Suprapubic skin (tissue), 4 donors: ENCODE measurements at regions not wholly inside any gene's neighbourhood (a gene's known extent, or its start where the extent isn't known, plus 50 kb on each side); places are given as distances from the start of the nearest gene placed in this dataset.

Source experiments
- DNase-seq, 2 donors: peaks; one replicate each; pipeline ENCODE4 v3.0.0-alpha.2; 2019; ENCODE audit warnings: low spot score in 2 of 2
- H3K27ac ChIP-seq: fragments of 200-600 bp; sonication (generic); one replicate; pipeline ENCODE4 v1.5.1; 2019
- H3K27me3 ChIP-seq: fragments of 200-600 bp; sonication (generic); one replicate; pipeline ENCODE4 v1.5.1; 2019
- H3K36me3 ChIP-seq: fragments of 200-600 bp; sonication (generic); one replicate; pipeline ENCODE4 v1.5.1; 2019
- H3K4me1 ChIP-seq: fragments of 200-600 bp; sonication (generic); one replicate; pipeline ENCODE4 v1.5.1; 2019
- H3K4me3 ChIP-seq: fragments of 200-600 bp; sonication (generic); one replicate; pipeline ENCODE4 v1.5.1; 2019; ENCODE audit warnings: mild to moderate bottlenecking
- H3K9me3 ChIP-seq: fragments of 200-600 bp; sonication (generic); one replicate; pipeline ENCODE4 v1.5.1; 2019
- EP300 ChIP-seq: sonication (generic); formaldehyde crosslinking; IDR thresholded peaks from one replicate; pipeline ENCODE4 v1.6.1; 2017; ENCODE audit warnings: antibody characterized with exemption
- POLR2A ChIP-seq, 2 donors: fragments of 450-650 bp; IDR thresholded peaks; one replicate each; pipeline ENCODE4 v1.6.1; 2017; ENCODE audit warnings: antibody characterized with exemption in 2 of 2, mild to moderate bottlenecking in 2 of 2, moderate library complexity in 2 of 2
- POLR2AphosphoS5 ChIP-seq, 3 donors: sonication (generic); formaldehyde crosslinking; IDR thresholded peaks; one replicate each; pipeline ENCODE4 v1.6.1; 2017; ENCODE audit warnings: antibody characterized with exemption in 3 of 3
- WGBS: methylation state at CpG from one replicate; pipeline ENCODE4 v1.1.5; 2018; 5-methylcytosine and 5-hydroxymethylcytosine counted together
- TF ChIP-seq, protein P1 (sequence below), 2 donors: fragments of 200-600 bp in 1 of 2; fragments of 450-650 bp in 1 of 2; sonication (generic) in 1 of 2; IDR thresholded peaks; one replicate each; pipeline ENCODE4 v1.5.1; 2016 to 2019; ENCODE audit warnings: antibody characterized with exemption in 2 of 2, mild to moderate bottlenecking in 1 of 2, moderate library complexity in 1 of 2

DNA sequence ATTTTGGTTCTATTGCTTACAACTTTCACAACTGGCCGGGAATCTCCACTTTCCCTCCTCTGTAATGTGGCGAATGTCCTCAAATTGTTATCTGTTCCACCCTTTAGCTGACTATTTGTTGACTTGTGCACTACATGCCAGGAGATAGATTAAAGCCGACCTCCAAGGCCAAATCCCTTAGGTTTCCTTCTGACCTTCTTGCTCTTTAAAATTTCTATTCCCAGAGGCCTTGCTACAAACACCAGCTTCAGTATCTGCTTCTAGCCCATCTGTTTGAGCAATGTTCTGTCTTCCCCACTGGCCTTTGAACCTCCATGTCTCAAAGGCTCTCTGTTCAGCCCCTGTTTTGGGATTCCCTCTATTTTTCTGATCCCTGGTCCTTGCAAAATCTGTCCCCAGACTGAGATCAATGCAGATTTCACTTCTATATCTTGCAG is 426.2 kb downstream of the LRATD1 start:
- TF ChIP-seq POLR2A (IDR thresholded peaks at IDR 0.05) (no peak), POLR2AphosphoS5 (IDR thresholded peaks at IDR 0.05) (no peak), EP300 (no peak)
- TF ChIP-seq, protein P1, sequence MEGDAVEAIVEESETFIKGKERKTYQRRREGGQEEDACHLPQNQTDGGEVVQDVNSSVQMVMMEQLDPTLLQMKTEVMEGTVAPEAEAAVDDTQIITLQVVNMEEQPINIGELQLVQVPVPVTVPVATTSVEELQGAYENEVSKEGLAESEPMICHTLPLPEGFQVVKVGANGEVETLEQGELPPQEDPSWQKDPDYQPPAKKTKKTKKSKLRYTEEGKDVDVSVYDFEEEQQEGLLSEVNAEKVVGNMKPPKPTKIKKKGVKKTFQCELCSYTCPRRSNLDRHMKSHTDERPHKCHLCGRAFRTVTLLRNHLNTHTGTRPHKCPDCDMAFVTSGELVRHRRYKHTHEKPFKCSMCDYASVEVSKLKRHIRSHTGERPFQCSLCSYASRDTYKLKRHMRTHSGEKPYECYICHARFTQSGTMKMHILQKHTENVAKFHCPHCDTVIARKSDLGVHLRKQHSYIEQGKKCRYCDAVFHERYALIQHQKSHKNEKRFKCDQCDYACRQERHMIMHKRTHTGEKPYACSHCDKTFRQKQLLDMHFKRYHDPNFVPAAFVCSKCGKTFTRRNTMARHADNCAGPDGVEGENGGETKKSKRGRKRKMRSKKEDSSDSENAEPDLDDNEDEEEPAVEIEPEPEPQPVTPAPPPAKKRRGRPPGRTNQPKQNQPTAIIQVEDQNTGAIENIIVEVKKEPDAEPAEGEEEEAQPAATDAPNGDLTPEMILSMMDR (IDR thresholded peaks at IDR 0.05), result no peak
- Histone ChIP-seq H3K27me3 (no peaks in the 10 kb centered on the region), H3K4me3 (no peak overlapping the region), H3K36me3 (no peaks in the 10 kb centered on the region), H3K4me1 (no peaks in the 10 kb centered on the region), H3K27ac (no peak overlapping the region), H3K9me3 (no peaks in the 10 kb centered on the region)
- DNase-seq, result no peak
- WGBS, result 73% methylated on average over 3 of the region's 3 CpGs

DNA sequence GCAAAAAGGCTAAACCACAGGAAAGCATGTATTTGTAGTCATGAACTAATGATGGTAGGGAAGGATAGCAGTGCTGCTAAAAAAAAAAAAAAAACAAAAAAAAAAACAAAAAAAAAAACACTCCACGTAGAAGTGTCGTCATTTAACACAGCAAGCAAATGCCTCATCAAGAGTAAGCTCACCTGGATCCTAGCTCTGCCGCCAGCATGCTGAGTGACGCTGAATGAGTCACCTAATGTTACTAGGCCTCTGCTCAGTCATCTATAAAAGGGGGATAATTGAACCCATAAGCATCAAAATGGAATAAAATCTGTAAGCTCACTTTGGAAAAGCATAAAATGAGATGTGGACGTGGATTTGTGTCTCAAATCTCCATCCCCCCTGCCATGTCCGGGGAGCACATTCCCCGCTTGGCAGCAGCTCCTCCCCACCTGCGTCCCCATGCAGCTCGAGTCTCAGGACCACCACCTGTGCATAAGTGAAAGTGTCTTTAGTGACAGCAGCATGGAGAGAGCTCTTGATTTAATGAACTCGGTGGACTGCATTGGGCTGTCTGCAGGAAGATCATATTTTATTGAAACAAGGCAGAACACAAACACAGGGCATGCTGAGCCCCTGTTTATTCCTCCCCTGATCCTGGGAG is 427.5 kb downstream of the LRATD1 start:
- DNase-seq, result no peak
- no peaks in the 10 kb centered on the region for H3K36me3 ChIP-seq
- no peaks in the 10 kb centered on the region for H3K4me1 ChIP-seq
- H3K9me3 ChIP-seq, result no peaks in the 10 kb centered on the region
- 85% methylated on average over 10 of the region's 10 CpGs for WGBS
- no peaks in the 10 kb centered on the region for H3K27me3 ChIP-seq
- H3K27ac ChIP-seq, result no peak overlapping the region
- TF ChIP-seq POLR2A (IDR thresholded peaks at IDR 0.05), result no peak
- H3K4me3 ChIP-seq, result no peak overlapping the region

DNA sequence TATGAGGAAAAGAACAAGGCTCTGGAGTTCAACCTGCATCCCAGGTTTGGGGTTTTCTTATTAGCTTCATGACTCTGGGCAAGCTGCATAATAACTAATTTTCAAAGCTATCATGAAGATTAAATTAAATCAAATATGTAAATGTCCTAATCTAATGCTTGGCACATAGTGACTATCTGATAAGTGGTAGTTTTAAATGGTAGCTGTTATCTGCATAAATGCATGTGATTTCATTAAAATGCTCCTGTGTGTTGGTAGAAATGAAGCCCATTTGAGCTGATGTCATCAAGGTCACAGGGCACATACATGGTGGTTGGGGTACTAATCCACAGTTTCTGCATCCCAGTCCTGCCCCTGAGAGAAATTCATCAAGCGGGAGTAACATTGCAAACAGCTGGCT is 428.8 kb downstream of the LRATD1 start:
- TF ChIP-seq POLR2A (IDR thresholded peaks at IDR 0.05) (no peak), POLR2AphosphoS5 (IDR thresholded peaks at IDR 0.05) (no peak), EP300 (no peak)
- TF ChIP-seq, protein P1 (IDR thresholded peaks at IDR 0.05), result no peak
- no peak for DNase-seq
- peaks cover 5% of the 10 kb centered on the region for H3K9me3 ChIP-seq
- H3K27ac ChIP-seq, result no peak overlapping the region
- no peaks in the 10 kb centered on the region for H3K27me3 ChIP-seq
- no peaks in the 10 kb centered on the region for H3K4me1 ChIP-seq
- 100% methylated on average over 1 of the region's 1 CpG for WGBS
- H3K4me3 ChIP-seq, result no peak overlapping the region
- H3K36me3 ChIP-seq, result no peaks in the 10 kb centered on the region

DNA sequence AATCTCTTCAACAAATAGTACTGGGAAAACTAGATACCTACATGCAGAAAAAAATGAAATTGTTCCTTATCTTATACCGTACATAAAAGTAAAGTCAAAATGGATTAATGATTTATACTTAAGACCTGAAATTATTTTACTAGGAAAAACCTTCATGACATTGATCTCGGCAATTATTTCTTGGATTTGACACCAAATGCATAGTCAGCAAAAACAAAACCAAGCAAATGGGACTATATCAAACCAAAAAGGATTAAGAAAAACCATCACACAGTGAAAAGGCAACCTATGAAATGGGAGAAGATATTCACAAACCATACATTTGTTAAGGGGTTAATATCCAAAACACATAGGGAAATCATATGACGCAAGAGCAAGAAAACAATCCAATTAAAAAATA is 433.6 kb downstream of the LRATD1 start:
- Histone ChIP-seq H3K9me3 (peaks cover 5% of the 10 kb centered on the region), H3K4me3 (no peak overlapping the region), H3K4me1 (no peaks in the 10 kb centered on the region), H3K27ac (no peak overlapping the region), H3K27me3 (no peaks in the 10 kb centered on the region), H3K36me3 (no peaks in the 10 kb centered on the region)
- DNase-seq, result no peak
- 88% methylated on average over 3 of the region's 3 CpGs for whole genome bisulfite sequencing
- TF ChIP-seq EP300, result no peak
- TF ChIP-seq, protein P1 (IDR thresholded peaks at IDR 0.05), result no peak
- TF ChIP-seq POLR2AphosphoS5 (IDR thresholded peaks at IDR 0.05), result no peak
- TF ChIP-seq POLR2A (IDR thresholded peaks at IDR 0.05), result no peak

DNA sequence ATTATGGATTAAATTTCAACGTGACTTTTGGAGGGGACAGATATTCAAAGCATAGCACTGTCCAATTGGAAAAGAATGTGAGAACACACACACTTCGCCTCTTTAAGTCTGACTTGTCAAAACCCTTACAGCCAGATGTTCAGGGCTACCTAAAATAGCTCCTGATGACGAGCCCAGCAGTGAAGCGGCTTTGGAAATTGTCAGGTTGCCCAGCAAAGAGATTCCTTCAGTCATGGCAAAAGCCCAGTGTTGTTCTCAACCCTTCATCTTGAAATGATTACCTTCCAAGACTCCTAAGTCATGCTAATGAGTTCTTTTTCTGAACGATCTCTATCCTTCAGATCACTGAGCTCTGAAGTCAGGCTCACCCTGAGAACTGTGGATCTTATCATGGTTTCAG is 436.6 kb downstream of the LRATD1 start:
- Histone ChIP-seq H3K4me3 (no peak overlapping the region), H3K27ac (no peak overlapping the region), H3K36me3 (no peaks in the 10 kb centered on the region), H3K9me3 (peaks cover 5% of the 10 kb centered on the region), H3K4me1 (no peaks in the 10 kb centered on the region), H3K27me3 (no peaks in the 10 kb centered on the region)
- WGBS, result 31% methylated on average over 5 of the region's 5 CpGs
- DNase-seq, result no peak
- TF ChIP-seq POLR2AphosphoS5 (IDR thresholded peaks at IDR 0.05) (no peak), EP300 (no peak), POLR2A (IDR thresholded peaks at IDR 0.05) (no peak)
- TF ChIP-seq, protein P1 (IDR thresholded peaks at IDR 0.05), result no peak

DNA sequence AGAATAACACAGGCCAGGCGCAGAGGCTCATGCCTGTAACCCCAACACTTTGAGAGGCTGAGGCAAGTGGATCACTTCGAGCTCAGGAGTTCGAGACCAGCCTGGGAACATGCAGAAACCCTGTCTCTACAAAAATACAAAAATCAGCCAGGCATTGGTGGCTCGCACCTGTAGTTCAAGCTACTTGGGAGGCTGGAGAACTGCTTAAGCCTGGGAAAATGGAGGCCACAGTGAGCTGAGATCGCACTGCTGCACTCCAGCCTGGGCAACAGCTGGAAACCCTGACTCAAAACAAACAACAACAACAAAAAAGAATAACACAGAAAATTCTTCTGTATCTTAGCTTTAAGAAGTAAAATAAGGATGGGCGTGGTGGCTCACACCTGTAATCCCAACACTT is 440.3 kb downstream of the LRATD1 start:
- H3K4me1 ChIP-seq, result no peaks in the 10 kb centered on the region
- no peak for TF ChIP-seq EP300
- TF ChIP-seq POLR2AphosphoS5 (IDR thresholded peaks at IDR 0.05), result no peak
- no peak for TF ChIP-seq POLR2A (IDR thresholded peaks at IDR 0.05)
- TF ChIP-seq, protein P1 (IDR thresholded peaks at IDR 0.05), result no peak
- 92% methylated on average over 6 of the region's 6 CpGs for WGBS
- DNase-seq, result no peak
- no peak overlapping the region for H3K4me3 ChIP-seq
- no peaks in the 10 kb centered on the region for H3K36me3 ChIP-seq
- H3K27me3 ChIP-seq, result no peaks in the 10 kb centered on the region
- no peak overlapping the region for H3K27ac ChIP-seq
- H3K9me3 ChIP-seq, result no peaks in the 10 kb centered on the region
